NB4 (cell line): ENCODE measurements at regions not wholly inside any gene's neighbourhood (a gene's known extent, or its start where the extent isn't known, plus 50 kb on each side); places are given as distances from the start of the nearest gene placed in this dataset.

Source experiments
- DNase-seq: peaks from one replicate; pipeline ENCODE4 v3.0.0; 2010; ENCODE audit warnings: low read depth
- H3K4me3 ChIP-seq: one replicate; pipeline ENCODE4 v1.5.1; 2011; ENCODE audit warnings: mild to moderate bottlenecking, low read depth, low read length, moderate library complexity
- MYC ChIP-seq: IDR thresholded peaks from 2 replicates; pipeline ENCODE4 v1.6.1; 2011; ENCODE audit warnings: low read depth, low read length
- POLR2A ChIP-seq: IDR thresholded peaks from 2 replicates; pipeline ENCODE4 v1.6.1; 2011; ENCODE audit warnings: mild to moderate bottlenecking; ENCODE audit not compliant: insufficient read length; ENCODE audit errors: extremely low read depth
- TF ChIP-seq, protein P1 (sequence below): IDR thresholded peaks from 2 replicates; pipeline ENCODE4 v1.6.1; 2011; ENCODE audit warnings: low read depth, low read length
- TF ChIP-seq, protein P2 (sequence below): IDR thresholded peaks from one replicate; pipeline ENCODE4 v1.5.1; 2012; ENCODE audit warnings: low read depth, low read length

DNA sequence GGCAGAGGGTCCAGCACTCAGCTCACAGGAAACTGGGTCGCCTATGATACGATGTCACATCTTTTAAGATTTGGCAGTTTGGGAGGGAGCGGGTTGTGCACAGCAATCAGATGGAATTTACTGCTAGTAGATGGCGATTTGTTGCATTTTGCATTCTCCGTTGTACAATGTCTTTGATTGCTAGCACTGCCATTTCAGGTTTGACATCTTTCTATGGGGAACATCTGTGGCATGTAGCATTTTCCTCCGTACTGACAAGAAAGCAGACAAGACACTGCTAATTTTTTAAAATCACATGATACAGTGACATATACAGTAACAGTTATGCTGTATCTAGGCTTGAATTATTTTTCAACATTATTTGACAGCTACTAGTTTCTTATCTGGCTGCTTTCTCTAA, 119.7 kb upstream of the PCSK2 start:
- DNase-seq = no peak
- TF ChIP-seq, protein P1, sequence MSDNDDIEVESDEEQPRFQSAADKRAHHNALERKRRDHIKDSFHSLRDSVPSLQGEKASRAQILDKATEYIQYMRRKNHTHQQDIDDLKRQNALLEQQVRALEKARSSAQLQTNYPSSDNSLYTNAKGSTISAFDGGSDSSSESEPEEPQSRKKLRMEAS = no peak
- TF ChIP-seq, protein P2, sequence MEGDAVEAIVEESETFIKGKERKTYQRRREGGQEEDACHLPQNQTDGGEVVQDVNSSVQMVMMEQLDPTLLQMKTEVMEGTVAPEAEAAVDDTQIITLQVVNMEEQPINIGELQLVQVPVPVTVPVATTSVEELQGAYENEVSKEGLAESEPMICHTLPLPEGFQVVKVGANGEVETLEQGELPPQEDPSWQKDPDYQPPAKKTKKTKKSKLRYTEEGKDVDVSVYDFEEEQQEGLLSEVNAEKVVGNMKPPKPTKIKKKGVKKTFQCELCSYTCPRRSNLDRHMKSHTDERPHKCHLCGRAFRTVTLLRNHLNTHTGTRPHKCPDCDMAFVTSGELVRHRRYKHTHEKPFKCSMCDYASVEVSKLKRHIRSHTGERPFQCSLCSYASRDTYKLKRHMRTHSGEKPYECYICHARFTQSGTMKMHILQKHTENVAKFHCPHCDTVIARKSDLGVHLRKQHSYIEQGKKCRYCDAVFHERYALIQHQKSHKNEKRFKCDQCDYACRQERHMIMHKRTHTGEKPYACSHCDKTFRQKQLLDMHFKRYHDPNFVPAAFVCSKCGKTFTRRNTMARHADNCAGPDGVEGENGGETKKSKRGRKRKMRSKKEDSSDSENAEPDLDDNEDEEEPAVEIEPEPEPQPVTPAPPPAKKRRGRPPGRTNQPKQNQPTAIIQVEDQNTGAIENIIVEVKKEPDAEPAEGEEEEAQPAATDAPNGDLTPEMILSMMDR = no peak
- TF ChIP-seq POLR2A (no peak), MYC (no peak)
- no peak overlapping the region for H3K4me3 ChIP-seq

DNA sequence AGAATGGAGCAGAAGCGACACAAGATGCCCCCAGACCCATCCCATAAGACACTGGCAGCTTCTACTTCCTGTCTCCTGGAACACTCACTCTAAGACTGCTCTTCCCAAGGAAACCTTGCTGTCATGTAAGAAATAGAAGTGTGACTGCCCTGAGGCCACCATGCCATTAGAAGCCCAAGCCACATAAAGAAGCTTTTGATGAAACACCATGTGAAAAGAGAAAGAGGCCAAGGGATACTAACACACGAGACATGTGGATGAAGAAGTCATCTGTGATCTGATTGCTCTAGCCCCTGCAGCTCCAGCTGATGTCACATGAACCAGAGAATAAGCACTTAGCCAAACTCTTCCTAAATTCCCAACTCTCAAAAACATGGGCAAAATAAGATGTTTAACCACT, 117.9 kb upstream of the PCSK2 start:
- no peak for DNase-seq
- TF ChIP-seq, protein P1 = no peak
- no peak for TF ChIP-seq POLR2A
- TF ChIP-seq, protein P2 = no peak
- no peak for TF ChIP-seq MYC
- no peak overlapping the region for H3K4me3 ChIP-seq

DNA sequence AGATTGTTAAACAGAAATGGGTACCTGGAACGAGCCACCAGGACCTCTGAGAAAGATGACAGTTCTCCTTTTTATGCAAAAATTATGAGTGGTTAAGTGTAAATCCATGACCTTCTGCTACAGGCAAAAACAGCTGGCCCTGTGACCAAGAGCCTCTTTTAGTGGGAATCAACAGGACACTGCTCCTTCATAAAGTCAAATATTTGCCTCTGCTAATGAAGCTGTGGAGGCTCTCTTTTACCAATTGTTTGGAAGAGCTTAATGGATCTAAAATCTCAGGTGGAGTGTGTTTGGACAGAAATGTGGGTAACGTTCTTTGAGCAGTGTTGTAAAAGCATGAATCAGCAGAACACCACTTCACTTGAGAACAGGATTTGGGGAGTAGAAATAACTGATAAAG, 117.5 kb upstream of the PCSK2 start:
- no peak overlapping the region for H3K4me3 ChIP-seq
- no peak for DNase-seq
- no peak for TF ChIP-seq MYC

DNA sequence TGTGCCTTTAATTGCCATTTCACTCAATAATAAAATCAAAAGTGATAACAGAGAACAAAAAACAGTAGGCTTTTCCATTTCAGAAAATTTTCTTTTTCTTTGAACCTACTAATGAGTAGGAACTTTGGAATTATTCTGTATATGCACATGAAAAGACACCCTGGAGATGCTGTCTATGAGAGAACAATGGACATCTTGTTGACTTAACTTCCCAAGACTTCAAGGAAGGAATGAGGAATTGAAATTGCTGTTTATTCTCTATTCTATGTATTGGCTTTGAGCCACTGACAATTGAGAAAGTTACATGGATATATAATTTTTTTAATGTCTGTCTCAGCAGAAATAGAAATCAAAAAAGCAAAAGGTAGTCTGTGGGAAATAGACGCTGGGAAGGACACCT, 98.6 kb upstream of the PCSK2 start:
- no peak overlapping the region for H3K4me3 ChIP-seq
- TF ChIP-seq, protein P2 = no peak
- TF ChIP-seq MYC (no peak), POLR2A (no peak)
- TF ChIP-seq, protein P1 = no peak
- no peak for DNase-seq

DNA sequence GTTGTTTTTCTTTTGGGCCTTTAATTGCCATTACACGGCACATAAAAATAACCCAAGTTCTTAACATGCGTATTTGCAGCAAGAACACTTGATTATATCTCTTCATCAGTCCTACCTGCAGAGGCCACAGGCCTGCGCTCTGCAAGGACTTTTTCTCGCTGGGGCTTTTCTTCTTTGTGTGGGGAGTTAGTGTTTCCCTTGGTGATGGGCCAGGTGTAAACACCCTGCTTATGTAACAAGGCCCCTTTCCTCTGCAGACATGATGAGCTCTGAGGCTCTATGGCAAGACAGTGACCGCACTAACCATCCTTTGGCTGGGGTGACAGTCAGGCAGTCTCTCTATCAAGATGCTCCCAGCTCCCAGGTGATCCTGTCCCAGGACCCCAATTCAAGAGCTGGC, 97.8 kb upstream of the PCSK2 start:
- DNase-seq = no peak
- H3K4me3 ChIP-seq = no peak overlapping the region
- TF ChIP-seq MYC (no peak), POLR2A (no peak)
- TF ChIP-seq, protein P2 = no peak
- TF ChIP-seq, protein P1 = no peak

DNA sequence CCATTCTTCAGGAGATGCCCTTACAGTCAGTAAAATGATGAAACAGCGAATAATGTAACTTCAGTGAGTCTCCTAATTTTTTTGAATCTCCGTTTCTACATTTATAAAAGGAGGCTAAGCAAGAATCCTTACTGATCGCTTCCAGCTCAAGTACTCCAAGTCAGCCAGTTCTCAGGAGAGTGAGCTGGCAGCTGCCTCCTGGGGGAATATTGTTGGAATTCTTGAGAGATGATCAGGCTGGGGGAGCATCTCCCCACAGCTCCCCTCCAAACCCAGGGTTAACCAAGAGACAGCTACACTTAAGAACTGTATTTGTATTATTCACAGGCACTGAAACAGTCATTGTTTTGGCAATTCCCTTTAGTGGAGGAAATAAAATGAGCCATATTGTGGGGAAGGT, 89.1 kb upstream of the PCSK2 start:
- TF ChIP-seq POLR2A = no peak
- TF ChIP-seq, protein P1 = no peak
- TF ChIP-seq, protein P2 = no peak
- no peak for TF ChIP-seq MYC
- DNase-seq = no peak
- no peak overlapping the region for H3K4me3 ChIP-seq

DNA sequence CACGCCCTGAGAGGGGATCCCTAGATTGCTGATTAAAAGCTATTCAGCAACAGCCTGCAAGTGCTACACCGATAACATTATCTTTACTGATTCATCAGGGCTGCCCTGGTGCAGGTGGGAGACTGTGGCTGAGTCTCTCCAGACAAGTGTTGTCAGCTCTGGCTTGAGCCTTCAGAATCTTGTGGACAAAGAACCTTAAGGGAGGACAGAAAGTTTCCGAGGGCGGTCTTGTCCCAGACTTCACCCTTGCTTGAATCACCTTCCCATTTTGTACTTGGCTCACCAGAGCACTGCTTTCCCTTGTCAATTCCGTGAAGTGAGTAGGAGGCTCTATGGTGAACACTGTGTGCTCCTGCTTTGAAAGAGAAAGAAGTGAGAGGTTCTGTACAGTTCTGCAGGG, 88.6 kb upstream of the PCSK2 start:
- TF ChIP-seq, protein P2 = no peak
- no peak for TF ChIP-seq MYC
- TF ChIP-seq, protein P1 = no peak
- TF ChIP-seq POLR2A = no peak
- no peak for DNase-seq
- no peak overlapping the region for H3K4me3 ChIP-seq
